Stimulated activated CD8-positive, alpha-beta memory T cell treated with anti-CD3 and anti-CD28 coated beads, Interleukin-12 subunit alpha, Interleukin-12 subunit beta, amount 100 ng/mL, for 24 hours (primary cell): ENCODE measurements at regions not wholly inside any gene's neighbourhood (a gene's known extent, or its start where the extent isn't known, plus 50 kb on each side); places are given as distances from the start of the nearest gene placed in this dataset.

Experiments used
- DNase-seq: peaks from one replicate; pipeline ENCODE4 v3.0.0-alpha.2; 2020; ENCODE audit errors: extremely low read depth

DNA sequence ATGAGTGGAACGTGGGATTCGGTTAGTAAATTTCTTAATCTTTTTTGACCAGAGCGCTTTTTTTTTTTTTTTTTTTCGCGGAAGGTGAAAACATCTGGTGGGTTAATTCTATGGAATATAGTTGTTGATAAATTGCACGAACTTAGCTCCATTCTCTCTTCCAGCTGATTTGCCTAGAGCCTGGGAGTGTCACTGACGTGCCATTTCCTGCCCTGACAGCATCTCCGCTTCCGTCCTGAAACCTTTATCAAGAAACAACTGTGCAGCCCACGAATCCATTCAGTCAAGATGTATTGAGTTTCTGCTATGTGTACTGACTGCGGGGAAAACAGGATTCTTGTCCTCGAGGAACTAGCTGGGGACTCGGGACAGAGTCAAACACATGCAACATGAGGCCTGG lies 59.5 kb upstream of the TGM3 start:
- no peak for DNase-seq

DNA sequence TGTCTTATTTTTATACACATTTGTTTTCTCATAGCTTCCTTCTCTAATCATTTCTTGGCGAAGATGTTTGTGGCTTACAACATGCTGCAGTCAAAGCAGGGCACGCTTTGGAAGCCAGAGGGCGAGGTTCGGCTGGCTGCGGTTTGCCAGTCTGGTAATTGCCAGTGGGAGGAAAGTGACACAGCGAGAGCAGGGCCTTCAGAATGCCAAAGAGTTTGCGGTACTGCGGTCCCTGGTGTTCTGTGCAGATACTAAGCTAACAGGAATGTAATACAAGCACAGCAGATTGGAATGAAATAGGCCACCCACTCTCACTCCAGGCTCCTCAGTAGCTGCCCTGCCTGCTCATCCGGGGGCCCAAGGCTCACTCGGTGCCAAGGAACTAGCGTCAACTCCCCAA lies 58.7 kb upstream of the TGM3 start:
- DNase-seq = no peak

GRCh38 chr20:2238601-2239000 lies 57.2 kb upstream of the TGM3 start:
- no peak for DNase-seq

GRCh38 chr20:2240835-2241234 lies 55.0 kb upstream of the TGM3 start:
- DNase-seq = no peak

GRCh38 chr20:2242678-2243077 lies 53.1 kb upstream of the TGM3 start:
- DNase-seq = no peak

- no peak for DNase-seq
Observed at GRCh38 chr20:2244523-2244922, 51.3 kb upstream of the TGM3 start.

DNA sequence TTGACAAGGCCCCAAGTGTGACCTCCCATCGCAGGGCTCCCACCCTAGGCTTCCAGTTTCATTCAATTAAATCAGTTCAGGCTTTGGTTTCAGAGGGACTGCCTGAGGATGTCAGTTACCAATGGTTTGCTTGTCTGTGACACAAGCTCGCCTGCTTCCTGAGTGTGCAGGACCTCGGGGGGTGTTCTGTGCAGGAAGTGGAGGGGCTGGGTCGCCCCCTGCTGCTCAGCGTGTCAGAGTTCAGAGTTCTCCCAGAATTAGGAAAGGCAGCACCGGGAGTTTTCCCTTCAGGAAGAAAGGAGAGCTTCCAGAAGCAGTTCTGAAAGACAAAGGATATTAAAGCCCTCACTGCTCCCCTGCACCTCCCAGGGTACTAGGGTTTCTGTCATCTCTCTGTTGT lies 50.8 kb upstream of the TGM3 start:
- no peak for DNase-seq

GRCh38 chr20:2245637-2246036 lies 50.2 kb upstream of the TGM3 start:
- no peak for DNase-seq
